ENCODE measurements at regions not wholly inside any gene's neighbourhood (a gene's known extent, or its start where the extent isn't known, plus 50 kb on each side); places are given as distances from the start of the nearest gene placed in this dataset.
"Not testable (repeated sequence)": the region's sequence is repeated elsewhere in the genome, so short reads cannot be mapped to it uniquely, and the experiment has no call there.

GRCh38 chrX:122135070-122135469 lies 1049.0 kb upstream of the GRIA3 start:
- Histone ChIP-seq H3K36me3 (ENCODE audit: control insufficient read depth, insufficient read depth, low read length) (no peaks in the 10 kb centered on the region), H3K9me3 (ENCODE audit: control insufficient read depth, insufficient read depth, low read depth, low read length) (no peaks in the 10 kb centered on the region), H3K4me1 (ENCODE audit: control insufficient read depth, insufficient read depth, low read length) (no peaks in the 10 kb centered on the region), H3K4me3 (ENCODE audit: low read depth in 2 of 2, low read length in 2 of 2) (no peak overlapping the region), H3K27ac (ENCODE audit: low read length) (no peak overlapping the region), H3K27me3 (ENCODE audit: control insufficient read depth, insufficient read depth, low read length) (no peaks in the 10 kb centered on the region)
- intact Hi-C loops (cut with micrococcal nuclease; ENCODE audit: unreplicated experiment), result no loop called here
- CTCF ChIA-PET, result no interaction called here
- POLR2A ChIA-PET, result no interaction called here
- ATAC-seq (no peak), DNase-seq (ENCODE audit: low read depth, low spot score) (no peak)
- TF ChIP-seq TCF7L2 (IDR thresholded peaks at IDR 0.05; ENCODE audit: low read depth, low read length), result no peak
- BruUV-seq (replicated peaks), result no TSS peak
- in situ Hi-C loops (cut with HindIII; ENCODE audit: low pct_unique_long_range_greater_than_20kb, low sequenced_read_pairs), result no loop called here

- BruUV-seq (replicated peaks); in situ Hi-C loops (cut with HindIII; ENCODE audit: low pct_unique_long_range_greater_than_20kb, low sequenced_read_pairs); ATAC-seq; CTCF ChIA-PET; H3K9me3 ChIP-seq (ENCODE audit: control insufficient read depth, insufficient read depth, low read depth, low read length); POLR2A ChIA-PET; H3K27ac ChIP-seq (ENCODE audit: low read length); H3K4me3 ChIP-seq (ENCODE audit: low read depth in 2 of 2, low read length in 2 of 2); DNase-seq (ENCODE audit: low read depth, low spot score); H3K27me3 ChIP-seq (ENCODE audit: control insufficient read depth, insufficient read depth, low read length); intact Hi-C loops (cut with micrococcal nuclease; ENCODE audit: unreplicated experiment); H3K4me1 ChIP-seq (ENCODE audit: control insufficient read depth, insufficient read depth, low read length); H3K36me3 ChIP-seq (ENCODE audit: control insufficient read depth, insufficient read depth, low read length): not testable (repeated sequence)
These were observed 1043.9 kb upstream of the GRIA3 start for GRCh38 chrX:122140219-122140618.

- TF ChIP-seq POLR2AphosphoS5 (IDR thresholded peaks at IDR 0.05; ENCODE audit: low read depth, low read length) (no peak), TCF7L2 (IDR thresholded peaks at IDR 0.05; ENCODE audit: low read depth, low read length) (no peak), REST (IDR thresholded peaks at IDR 0.05; ENCODE audit: insufficient read depth in 1 of 2, low read depth in 2 of 2, low read length in 1 of 2) (no peak), SIN3A (IDR thresholded peaks at IDR 0.05; ENCODE audit: borderline replicate concordance, insufficient read depth, low read depth, low read length) (no peak), CTCF (IDR thresholded peaks at IDR 0.05) (no peak)
- H3K36me3 ChIP-seq (ENCODE audit: control insufficient read depth, insufficient read depth, low read length), result no peaks in the 10 kb centered on the region
- H3K27ac ChIP-seq (ENCODE audit: low read length), result no peak overlapping the region
- H3K4me1 ChIP-seq (ENCODE audit: control insufficient read depth, insufficient read depth, low read length), result no peaks in the 10 kb centered on the region
- no peaks in the 10 kb centered on the region for H3K27me3 ChIP-seq (ENCODE audit: control insufficient read depth, insufficient read depth, low read length)
- in situ Hi-C loops (cut with HindIII; ENCODE audit: low pct_unique_long_range_greater_than_20kb, low sequenced_read_pairs), result no loop called here
- POLR2A ChIA-PET, result no interaction called here
- H3K4me3 ChIP-seq (ENCODE audit: low read depth in 2 of 2, low read length in 2 of 2), result no peak overlapping the region
- H3K9me3 ChIP-seq (ENCODE audit: control insufficient read depth, insufficient read depth, low read depth, low read length), result no peaks in the 10 kb centered on the region
- BruUV-seq (replicated peaks), result no TSS peak
- CTCF ChIA-PET, result no interaction called here
- DNase-seq (ENCODE audit: low read depth, low spot score), result no peak
- intact Hi-C loops (cut with micrococcal nuclease; ENCODE audit: unreplicated experiment), result no loop called here
- no peak for ATAC-seq
These were observed 1030.1 kb upstream of the GRIA3 start for GRCh38 chrX:122154019-122154418.

Measured in Panc1 (cell line).